HL-60 (cell line): ENCODE measurements at regions not wholly inside any gene's neighbourhood (a gene's known extent, or its start where the extent isn't known, plus 50 kb on each side); places are given as distances from the start of the nearest gene placed in this dataset.

Experiments used
- TF ChIP-seq, protein P1 (sequence below): IDR thresholded peaks from one replicate; pipeline ENCODE4 v1.5.1; 2011; ENCODE audit warnings: low read length, control low read depth, inconsistent platforms; ENCODE audit not compliant: insufficient read depth
- TF ChIP-seq, protein P2 (sequence below): IDR thresholded peaks from 2 replicates; pipeline ENCODE4 v1.6.1; 2012; ENCODE audit warnings: low read depth; ENCODE audit not compliant: insufficient replicate concordance

DNA sequence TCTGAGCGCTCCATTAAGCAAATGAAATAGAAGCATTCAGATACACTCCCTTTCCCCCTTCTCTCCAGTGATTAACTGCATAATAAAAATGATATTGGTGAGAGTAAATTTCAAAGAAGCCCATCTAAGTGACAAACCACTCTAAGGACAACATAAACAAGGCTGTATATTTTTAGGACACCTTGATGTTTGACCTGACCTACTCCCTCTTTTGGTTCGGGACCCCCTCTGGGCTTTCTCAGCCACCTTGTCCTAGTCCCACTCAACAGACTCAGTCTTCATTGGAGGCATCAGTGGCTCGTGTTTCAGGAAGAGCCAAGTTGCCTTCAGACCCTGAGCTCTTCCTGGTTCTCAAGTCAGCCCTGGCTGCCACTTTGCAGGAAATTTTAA, 182.3 kb upstream of the NCAM1 start:
- TF ChIP-seq, protein P1, sequence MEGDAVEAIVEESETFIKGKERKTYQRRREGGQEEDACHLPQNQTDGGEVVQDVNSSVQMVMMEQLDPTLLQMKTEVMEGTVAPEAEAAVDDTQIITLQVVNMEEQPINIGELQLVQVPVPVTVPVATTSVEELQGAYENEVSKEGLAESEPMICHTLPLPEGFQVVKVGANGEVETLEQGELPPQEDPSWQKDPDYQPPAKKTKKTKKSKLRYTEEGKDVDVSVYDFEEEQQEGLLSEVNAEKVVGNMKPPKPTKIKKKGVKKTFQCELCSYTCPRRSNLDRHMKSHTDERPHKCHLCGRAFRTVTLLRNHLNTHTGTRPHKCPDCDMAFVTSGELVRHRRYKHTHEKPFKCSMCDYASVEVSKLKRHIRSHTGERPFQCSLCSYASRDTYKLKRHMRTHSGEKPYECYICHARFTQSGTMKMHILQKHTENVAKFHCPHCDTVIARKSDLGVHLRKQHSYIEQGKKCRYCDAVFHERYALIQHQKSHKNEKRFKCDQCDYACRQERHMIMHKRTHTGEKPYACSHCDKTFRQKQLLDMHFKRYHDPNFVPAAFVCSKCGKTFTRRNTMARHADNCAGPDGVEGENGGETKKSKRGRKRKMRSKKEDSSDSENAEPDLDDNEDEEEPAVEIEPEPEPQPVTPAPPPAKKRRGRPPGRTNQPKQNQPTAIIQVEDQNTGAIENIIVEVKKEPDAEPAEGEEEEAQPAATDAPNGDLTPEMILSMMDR: no peak
- TF ChIP-seq, protein P2, sequence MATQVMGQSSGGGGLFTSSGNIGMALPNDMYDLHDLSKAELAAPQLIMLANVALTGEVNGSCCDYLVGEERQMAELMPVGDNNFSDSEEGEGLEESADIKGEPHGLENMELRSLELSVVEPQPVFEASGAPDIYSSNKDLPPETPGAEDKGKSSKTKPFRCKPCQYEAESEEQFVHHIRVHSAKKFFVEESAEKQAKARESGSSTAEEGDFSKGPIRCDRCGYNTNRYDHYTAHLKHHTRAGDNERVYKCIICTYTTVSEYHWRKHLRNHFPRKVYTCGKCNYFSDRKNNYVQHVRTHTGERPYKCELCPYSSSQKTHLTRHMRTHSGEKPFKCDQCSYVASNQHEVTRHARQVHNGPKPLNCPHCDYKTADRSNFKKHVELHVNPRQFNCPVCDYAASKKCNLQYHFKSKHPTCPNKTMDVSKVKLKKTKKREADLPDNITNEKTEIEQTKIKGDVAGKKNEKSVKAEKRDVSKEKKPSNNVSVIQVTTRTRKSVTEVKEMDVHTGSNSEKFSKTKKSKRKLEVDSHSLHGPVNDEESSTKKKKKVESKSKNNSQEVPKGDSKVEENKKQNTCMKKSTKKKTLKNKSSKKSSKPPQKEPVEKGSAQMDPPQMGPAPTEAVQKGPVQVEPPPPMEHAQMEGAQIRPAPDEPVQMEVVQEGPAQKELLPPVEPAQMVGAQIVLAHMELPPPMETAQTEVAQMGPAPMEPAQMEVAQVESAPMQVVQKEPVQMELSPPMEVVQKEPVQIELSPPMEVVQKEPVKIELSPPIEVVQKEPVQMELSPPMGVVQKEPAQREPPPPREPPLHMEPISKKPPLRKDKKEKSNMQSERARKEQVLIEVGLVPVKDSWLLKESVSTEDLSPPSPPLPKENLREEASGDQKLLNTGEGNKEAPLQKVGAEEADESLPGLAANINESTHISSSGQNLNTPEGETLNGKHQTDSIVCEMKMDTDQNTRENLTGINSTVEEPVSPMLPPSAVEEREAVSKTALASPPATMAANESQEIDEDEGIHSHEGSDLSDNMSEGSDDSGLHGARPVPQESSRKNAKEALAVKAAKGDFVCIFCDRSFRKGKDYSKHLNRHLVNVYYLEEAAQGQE: no peak
